Gastroesophageal sphincter (tissue), 4 donors: ENCODE measurements at regions not wholly inside any gene's neighbourhood (a gene's known extent, or its start where the extent isn't known, plus 50 kb on each side); places are given as distances from the start of the nearest gene placed in this dataset.

Experiments used
- ATAC-seq: fragments of 150-250 bp; one replicate; pipeline ENCODE4 v1.9.1; 2016; ENCODE audit warnings: mild to moderate bottlenecking, moderate library complexity
- H3K27ac ChIP-seq, 4 donors: fragments of 200-600 bp; sonication (generic) in 3 of 4; 1 replicate in 3 of 4; 2 replicates in 1 of 4; pipeline ENCODE4 v1.5.1; 2016 to 2019
- H3K27me3 ChIP-seq: fragments of 200-600 bp; sonication (generic); one replicate; pipeline ENCODE4 v1.5.1; 2019
- H3K36me3 ChIP-seq, 2 donors: fragments of 200-600 bp; sonication (generic); one replicate each; pipeline ENCODE4 v1.5.1; 2019; ENCODE audit warnings: control low read depth in 1 of 2
- H3K4me1 ChIP-seq, 3 donors: fragments of 200-600 bp; sonication (generic); 1 replicate in 2 of 3; 2 replicates in 1 of 3; pipeline ENCODE4 v1.5.1; 2016 to 2019; ENCODE audit warnings: control low read depth in 2 of 3
- H3K4me3 ChIP-seq, 2 donors: fragments of 200-600 bp; sonication (generic); one replicate each; pipeline ENCODE4 v1.5.1; 2019; ENCODE audit warnings: mild to moderate bottlenecking in 1 of 2, moderate library complexity in 1 of 2
- H3K9me3 ChIP-seq, 3 donors: fragments of 200-600 bp; sonication (generic); one replicate each; pipeline ENCODE4 v1.5.1; 2017 to 2019; ENCODE audit warnings: control low read depth in 2 of 3
- CTCF ChIP-seq, 4 experiments: fragments of 200-600 bp in 2 of 4; fragments of 450-650 bp in 2 of 4; sonication (generic) in 1 of 4; IDR thresholded peaks; one replicate each; pipeline ENCODE4 v1.5.1; 2017 to 2019; ENCODE audit warnings: antibody characterized with exemption in 4 of 4, mild to moderate bottlenecking in 2 of 4, moderate library complexity in 2 of 4
- EP300 ChIP-seq: sonication (generic); formaldehyde crosslinking; IDR thresholded peaks from one replicate; pipeline ENCODE4 v1.6.1; 2017; ENCODE audit warnings: antibody characterized with exemption, mild to moderate bottlenecking
- POLR2A ChIP-seq, 2 donors: fragments of 450-650 bp; IDR thresholded peaks; one replicate each; pipeline ENCODE4 v1.6.1; 2017; ENCODE audit warnings: antibody characterized with exemption in 2 of 2, mild to moderate bottlenecking in 2 of 2, moderate library complexity in 1 of 2
- POLR2AphosphoS5 ChIP-seq: sonication (generic); formaldehyde crosslinking; IDR thresholded peaks from one replicate; pipeline ENCODE4 v1.6.1; 2017; ENCODE audit warnings: antibody characterized with exemption
- whole genome bisulfite sequencing, 2 donors: methylation state at CpG; one replicate each; pipeline ENCODE4 v1.1.5; 2018; ENCODE audit warnings: low coverage in 1 of 2; 5-methylcytosine and 5-hydroxymethylcytosine counted together

GRCh38 chr11:127588431-127588830 is 587.9 kb upstream of the KIRREL3 start:
- Histone ChIP-seq H3K27me3 (no peaks in the 10 kb centered on the region), H3K36me3 (no peaks in the 10 kb centered on the region), H3K9me3 (no peaks in the 10 kb centered on the region), H3K4me3 (no peak overlapping the region), H3K27ac (no peak overlapping the region), H3K4me1 (no peaks in the 10 kb centered on the region)
- ATAC-seq: no peak
- TF ChIP-seq POLR2A (IDR thresholded peaks at IDR 0.05): no peak
- no peak for TF ChIP-seq POLR2AphosphoS5
- no peak for TF ChIP-seq CTCF (IDR thresholded peaks at IDR 0.05)
- 70 to 86% methylated on average over 4 to 5 of the region's 5 CpGs for WGBS, 2 donors

- Histone ChIP-seq H3K4me1 (no peaks in the 10 kb centered on the region), H3K4me3 (no peak overlapping the region), H3K27ac (no peak overlapping the region), H3K9me3 (no peaks in the 10 kb centered on the region), H3K27me3 (no peaks in the 10 kb centered on the region), H3K36me3 (no peaks in the 10 kb centered on the region)
- ATAC-seq: no peak
- WGBS, 2 donors: 88 to 100% methylated on average over 2 of the region's 2 CpGs
- TF ChIP-seq EP300: no peak
- TF ChIP-seq CTCF (IDR thresholded peaks at IDR 0.05): no peak
- TF ChIP-seq POLR2A (IDR thresholded peaks at IDR 0.05): no peak
- no peak for TF ChIP-seq POLR2AphosphoS5
These were observed 586.9 kb upstream of the KIRREL3 start for GRCh38 chr11:127587511-127587910.

- ATAC-seq: no peak
- no peak for TF ChIP-seq POLR2AphosphoS5
- no peak for TF ChIP-seq POLR2A (IDR thresholded peaks at IDR 0.05)
- no peak for TF ChIP-seq EP300
- TF ChIP-seq CTCF (IDR thresholded peaks at IDR 0.05): no peak
- no peaks in the 10 kb centered on the region for H3K36me3 ChIP-seq
- H3K27ac ChIP-seq: no peak overlapping the region
- H3K4me1 ChIP-seq: no peaks in the 10 kb centered on the region
- H3K4me3 ChIP-seq: no peak overlapping the region
- 86 to 89% methylated on average over 4 to 7 of the region's 7 CpGs for WGBS, 2 donors
- H3K9me3 ChIP-seq: peaks cover 0 to 9% (median 0%) of the 10 kb centered on the region in 3 donors
- H3K27me3 ChIP-seq: no peaks in the 10 kb centered on the region
These were observed 575.6 kb upstream of the KIRREL3 start for GRCh38 chr11:127576210-127576609.

- H3K4me3 ChIP-seq: no peak overlapping the region
- no peaks in the 10 kb centered on the region for H3K27me3 ChIP-seq
- no peaks in the 10 kb centered on the region for H3K36me3 ChIP-seq
- no peak for ATAC-seq
- TF ChIP-seq POLR2A (IDR thresholded peaks at IDR 0.05): no peak
- no peak for TF ChIP-seq CTCF (IDR thresholded peaks at IDR 0.05)
- no peak for TF ChIP-seq POLR2AphosphoS5
- TF ChIP-seq EP300: no peak
- H3K27ac ChIP-seq: no peak overlapping the region
- peaks cover 0 to 13% (median 0%) of the 10 kb centered on the region in 3 donors for H3K9me3 ChIP-seq
- no peaks in the 10 kb centered on the region for H3K4me1 ChIP-seq
- WGBS, 2 donors: 17 to 30% methylated on average over 2 to 5 of the region's 5 CpGs
These were observed 573.9 kb upstream of the KIRREL3 start for GRCh38 chr11:127574478-127574877.

- WGBS, 2 donors: 71 to 72% methylated on average over 3 of the region's 3 CpGs
- Histone ChIP-seq H3K27me3 (no peaks in the 10 kb centered on the region), H3K4me3 (no peak overlapping the region), H3K4me1 (no peaks in the 10 kb centered on the region), H3K27ac (no peak overlapping the region), H3K36me3 (no peaks in the 10 kb centered on the region), H3K9me3 (peaks cover 0 to 14% (median 0%) of the 10 kb centered on the region in 3 donors)
- no peak for ATAC-seq
- TF ChIP-seq EP300: no peak
These were observed 568.3 kb upstream of the KIRREL3 start for GRCh38 chr11:127568891-127569290.
